Peyer's patch (tissue), 4 donors: ENCODE measurements at regions not wholly inside any gene's neighbourhood (a gene's known extent, or its start where the extent isn't known, plus 50 kb on each side); places are given as distances from the start of the nearest gene placed in this dataset.

Experiments
- DNase-seq, 3 donors: peaks; one replicate each; pipeline ENCODE4 v3.0.0-alpha.2; 2017 to 2019
- H3K27ac ChIP-seq, 4 donors: fragments of 200-600 bp; sonication (generic); one replicate each; pipeline ENCODE4 v1.5.1; 2016 to 2019
- H3K27me3 ChIP-seq, 2 donors: fragments of 200-600 bp; sonication (generic); one replicate each; pipeline ENCODE4 v1.5.1; 2019
- H3K36me3 ChIP-seq, 3 donors: fragments of 200-600 bp; sonication (generic); one replicate each; pipeline ENCODE4 v1.5.1; 2016 to 2019
- H3K4me1 ChIP-seq, 4 donors: fragments of 200-600 bp; sonication (generic); one replicate each; pipeline ENCODE4 v1.5.1; 2016 to 2019
- H3K4me3 ChIP-seq, 4 donors: fragments of 200-600 bp; sonication (generic); 1 replicate in 3 of 4; 2 replicates in 1 of 4; pipeline ENCODE4 v1.5.1; 2016 to 2019; ENCODE audit warnings: mild to moderate bottlenecking in 1 of 4
- H3K9me3 ChIP-seq, 4 donors: fragments of 200-600 bp; sonication (generic); one replicate each; pipeline ENCODE4 v1.5.1; 2016 to 2019; ENCODE audit warnings: mild to moderate bottlenecking in 1 of 4
- CTCF ChIP-seq, 6 experiments: fragments of 450-650 bp in 4 of 6; fragments of 200-600 bp in 2 of 6; sonication (generic) in 1 of 6; IDR thresholded peaks; one replicate each; pipeline ENCODE4 v1.5.1; 2017 to 2019; ENCODE audit warnings: antibody characterized with exemption in 6 of 6, mild to moderate bottlenecking in 3 of 6, moderate library complexity in 1 of 6
- POLR2A ChIP-seq, 2 donors: fragments of 450-650 bp; IDR thresholded peaks; one replicate each; pipeline ENCODE4 v1.5.1; 2017; ENCODE audit warnings: antibody characterized with exemption in 2 of 2, mild to moderate bottlenecking in 2 of 2, moderate library complexity in 2 of 2

GRCh38 chr2:177332992-177333388, 59.6 kb upstream of the AGPS start:
- Histone ChIP-seq H3K27me3 (no peaks in the 10 kb centered on the region), H3K9me3 (no peaks in the 10 kb centered on the region), H3K4me3 (no peak overlapping the region), H3K27ac (no peak overlapping the region), H3K4me1 (no peaks in the 10 kb centered on the region), H3K36me3 (no peaks in the 10 kb centered on the region)
- no peak for DNase-seq
- TF ChIP-seq CTCF (IDR thresholded peaks at IDR 0.05), result no peak
- TF ChIP-seq POLR2A (IDR thresholded peaks at IDR 0.05), result no peak

- H3K27me3 ChIP-seq, result no peaks in the 10 kb centered on the region
- no peak overlapping the region for H3K27ac ChIP-seq
- H3K36me3 ChIP-seq, result no peaks in the 10 kb centered on the region
- no peak for TF ChIP-seq POLR2A (IDR thresholded peaks at IDR 0.05)
- TF ChIP-seq CTCF (IDR thresholded peaks at IDR 0.05), result peak; percentile 73 to 96 (median 92)
- H3K9me3 ChIP-seq, result no peaks in the 10 kb centered on the region
- DNase-seq, result peak in 1 of 3 donors; percentile 61
- no peak overlapping the region for H3K4me3 ChIP-seq
- no peaks in the 10 kb centered on the region for H3K4me1 ChIP-seq
These were observed 57.5 kb upstream of the AGPS start for GRCh38 chr2:177334940-177335543.

- Histone ChIP-seq H3K27ac (no peak overlapping the region), H3K9me3 (no peaks in the 10 kb centered on the region), H3K4me3 (no peak overlapping the region), H3K36me3 (no peaks in the 10 kb centered on the region), H3K27me3 (no peaks in the 10 kb centered on the region), H3K4me1 (no peaks in the 10 kb centered on the region)
- DNase-seq, result no peak
- no peak for TF ChIP-seq POLR2A (IDR thresholded peaks at IDR 0.05)
- TF ChIP-seq CTCF (IDR thresholded peaks at IDR 0.05), result no peak
These were observed 56.6 kb upstream of the AGPS start for GRCh38 chr2:177335917-177336450.

- no peak overlapping the region for H3K4me3 ChIP-seq
These were observed 54.3 kb upstream of the AGPS start for GRCh38 chr2:177338177-177338721.

GRCh38 chr2:177340158-177340557, 52.4 kb upstream of the AGPS start:
- no peak for DNase-seq
- TF ChIP-seq CTCF (IDR thresholded peaks at IDR 0.05) (no peak), POLR2A (IDR thresholded peaks at IDR 0.05) (no peak)

More at GRCh38 chr2:177338177-177338721, 54.3 kb upstream of the AGPS start:
- TF ChIP-seq POLR2A (IDR thresholded peaks at IDR 0.05), result no peak
- TF ChIP-seq CTCF (IDR thresholded peaks at IDR 0.05), result no peak
- no peak overlapping the region for H3K27ac ChIP-seq
- H3K9me3 ChIP-seq, result no peaks in the 10 kb centered on the region
- DNase-seq, result no peak
- no peaks in the 10 kb centered on the region for H3K36me3 ChIP-seq
- H3K27me3 ChIP-seq, result no peaks in the 10 kb centered on the region
- H3K4me1 ChIP-seq, result no peaks in the 10 kb centered on the region

More at GRCh38 chr2:177340158-177340557, 52.4 kb upstream of the AGPS start:
- no peak overlapping the region for H3K4me3 ChIP-seq
- H3K27me3 ChIP-seq, result no peaks in the 10 kb centered on the region
- H3K27ac ChIP-seq, result no peak overlapping the region
- H3K4me1 ChIP-seq, result no peaks in the 10 kb centered on the region
- no peaks in the 10 kb centered on the region for H3K36me3 ChIP-seq
- H3K9me3 ChIP-seq, result no peaks in the 10 kb centered on the region
